Inflammatory macrophage (primary cell): ENCODE measurements at regions not wholly inside any gene's neighbourhood (a gene's known extent, or its start where the extent isn't known, plus 50 kb on each side); places are given as distances from the start of the nearest gene placed in this dataset.
"Not testable (repeated sequence)": the region's sequence is repeated elsewhere in the genome, so short reads cannot be mapped to it uniquely, and the experiment has no call there.

Source experiments
- DNase-seq, 2 donors: peaks; one replicate each; pipeline ENCODE4 v3.0.0-alpha.2; 2020 to 2022

DNA sequence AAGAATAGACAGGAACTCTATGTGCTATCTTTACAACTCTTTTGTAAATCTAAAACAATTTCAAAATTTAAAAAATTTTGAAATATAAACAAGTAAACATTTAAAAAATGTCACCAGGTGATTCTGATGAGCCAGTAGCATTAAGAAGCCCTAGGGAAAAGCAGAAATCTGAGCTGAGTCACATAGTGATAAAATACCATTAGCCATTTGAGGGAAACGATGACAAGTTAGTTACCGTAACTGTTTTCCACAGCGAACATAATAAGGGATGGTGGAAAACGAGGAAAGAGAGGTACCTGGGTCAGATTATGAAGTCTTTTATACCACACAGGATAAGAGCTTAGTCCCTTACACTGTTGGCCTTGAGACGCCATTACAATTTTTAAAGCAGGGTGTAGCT, 55.5 kb downstream of the PRR15 start:
- no peak for DNase-seq

DNA sequence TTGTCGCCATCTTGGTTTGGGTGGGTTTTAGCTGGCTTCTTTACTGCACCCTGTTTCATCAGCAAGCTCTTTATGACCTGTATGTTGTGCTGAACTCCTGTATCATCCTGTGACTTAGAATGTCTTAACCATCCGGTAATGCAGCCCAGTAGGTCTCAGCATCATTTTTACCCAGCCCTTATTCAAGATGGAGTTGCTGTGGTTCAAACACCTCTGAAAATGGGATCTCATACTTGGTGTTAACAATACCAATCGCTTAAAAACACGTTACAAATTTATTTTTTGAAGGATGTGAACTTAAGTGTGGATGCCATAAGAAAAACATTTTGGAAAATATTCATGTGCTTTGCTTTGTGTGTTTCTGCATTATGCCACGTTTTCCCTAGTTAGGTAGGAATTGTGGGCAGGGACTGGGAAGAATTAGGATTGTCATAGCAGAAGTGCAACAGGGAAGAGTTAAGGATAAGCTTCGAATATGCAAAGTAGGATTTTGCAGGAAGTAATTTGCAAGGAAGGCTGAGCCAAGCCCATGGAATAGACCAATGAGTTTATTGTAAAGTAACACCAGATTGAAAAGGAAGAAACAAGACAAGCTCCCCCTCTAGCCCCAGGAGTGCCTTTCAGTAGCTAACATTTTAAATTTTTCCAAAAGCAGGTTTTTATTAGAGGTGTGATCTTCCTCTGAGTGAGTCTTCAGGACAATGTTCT, 56.4 kb downstream of the PRR15 start:
- DNase-seq, result no peak

DNA sequence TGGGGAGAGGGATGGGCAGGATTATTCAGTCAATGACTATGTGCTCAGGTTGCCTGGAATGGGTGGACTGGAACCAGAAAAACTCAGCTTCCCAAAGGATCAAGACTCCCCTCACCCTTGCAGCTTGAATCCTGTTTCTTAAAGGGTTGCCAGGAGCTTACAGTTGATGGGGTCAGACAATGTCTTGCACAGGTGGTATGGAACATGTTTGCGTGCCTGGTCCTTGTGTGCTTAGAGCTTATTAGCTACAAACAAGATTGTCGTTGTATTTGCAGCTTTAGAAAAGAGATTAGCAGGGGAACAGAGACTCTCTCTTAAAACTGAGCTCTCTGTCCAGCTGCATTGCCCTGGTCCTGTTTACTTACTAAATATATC, 56.9 kb downstream of the PRR15 start:
- DNase-seq, result no peak

GRCh38 chr7:29622335-29623265, 59.0 kb downstream of the PRR15 start:
- no peak for DNase-seq

- DNase-seq, result no peak
These were observed 60.3 kb downstream of the PRR15 start for GRCh38 chr7:29623973-29624372.

DNA sequence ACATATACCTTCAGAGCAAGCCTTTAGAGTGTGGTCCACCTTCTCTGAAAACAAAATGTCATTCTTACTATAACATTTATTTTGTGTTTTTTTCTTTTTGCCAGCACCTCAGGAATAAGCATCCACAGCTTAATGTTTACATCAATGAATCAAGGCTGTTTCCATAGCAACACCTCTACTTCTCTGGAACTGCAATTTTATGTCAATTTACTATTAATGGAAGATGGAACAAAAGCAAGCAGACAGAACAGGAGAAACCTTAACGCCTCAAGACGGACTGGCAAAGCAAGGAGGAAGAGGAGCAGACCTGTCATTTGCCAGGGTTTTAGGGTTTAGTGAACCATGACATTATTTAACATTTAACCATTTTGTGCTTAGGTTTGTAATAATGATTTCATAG, 63.1 kb downstream of the PRR15 start:
- no peak for DNase-seq

DNA sequence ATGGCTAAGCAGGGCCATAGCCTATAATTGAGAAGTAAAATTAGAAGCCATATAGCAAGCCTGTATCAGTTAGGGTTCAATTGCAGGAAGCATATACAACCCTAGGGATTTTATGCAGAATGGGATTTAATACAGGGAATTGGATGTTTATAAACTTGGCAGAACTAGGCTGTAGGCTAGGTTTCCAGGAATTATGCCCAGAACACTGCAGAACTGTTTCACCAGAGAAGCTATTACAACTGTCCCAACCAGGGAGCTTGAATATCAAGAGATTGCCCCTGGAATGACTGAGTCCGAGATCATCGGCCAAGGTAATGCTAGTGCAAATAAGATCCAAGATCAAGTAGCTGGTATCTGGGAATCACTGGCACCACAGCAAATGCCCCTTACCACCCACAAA, 64.0 kb downstream of the PRR15 start:
- DNase-seq, result no peak

DNA sequence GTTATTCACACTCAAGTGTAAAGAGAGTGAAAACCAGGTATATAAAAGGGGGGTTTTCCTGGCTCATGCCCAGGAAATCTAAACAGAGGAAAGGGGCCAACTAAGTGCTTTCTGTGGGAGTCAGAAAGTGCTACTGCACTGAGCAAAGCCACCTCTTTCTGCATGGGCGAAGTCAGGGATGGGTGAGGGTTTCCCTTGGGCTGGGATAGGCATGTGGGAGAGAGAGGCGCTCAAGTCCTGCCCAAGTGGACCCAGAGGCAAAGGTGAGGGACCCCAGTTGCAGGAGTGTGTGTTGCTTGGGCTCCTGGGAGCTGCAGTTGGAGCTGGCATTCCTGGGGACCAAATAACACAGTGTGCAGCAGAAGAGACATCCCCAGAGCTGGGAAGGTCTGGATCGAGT, 65.9 kb downstream of the PRR15 start:
- DNase-seq, result no peak

GRCh38 chr7:29635067-29636008, 71.7 kb downstream of the PRR15 start:
- peak; percentile 45 to 48 for DNase-seq

DNA sequence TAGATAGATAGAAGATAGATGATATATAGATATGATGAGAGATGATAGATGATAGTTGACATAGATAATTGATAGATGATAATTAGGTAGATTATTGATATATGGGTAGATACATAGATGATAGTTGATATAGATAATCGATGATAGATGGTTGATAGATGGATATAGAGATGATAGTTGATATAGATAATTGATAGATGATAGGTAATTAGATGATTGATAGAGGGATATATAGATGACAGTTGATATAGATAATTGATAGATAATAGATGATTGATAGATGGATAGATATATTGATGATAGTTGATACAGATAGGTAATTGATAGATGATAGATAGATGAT, 72.3 kb downstream of the PRR15 start:
- no peak for DNase-seq

GRCh38 chr7:29637374-29637773, 73.7 kb downstream of the PRR15 start:
- DNase-seq, result no peak

- DNase-seq, result not testable (repeated sequence)
These were observed 75.2 kb downstream of the PRR15 start for GRCh38 chr7:29638841-29639240.

GRCh38 chr7:29639386-29639785, 75.8 kb downstream of the PRR15 start:
- no peak for DNase-seq

DNA sequence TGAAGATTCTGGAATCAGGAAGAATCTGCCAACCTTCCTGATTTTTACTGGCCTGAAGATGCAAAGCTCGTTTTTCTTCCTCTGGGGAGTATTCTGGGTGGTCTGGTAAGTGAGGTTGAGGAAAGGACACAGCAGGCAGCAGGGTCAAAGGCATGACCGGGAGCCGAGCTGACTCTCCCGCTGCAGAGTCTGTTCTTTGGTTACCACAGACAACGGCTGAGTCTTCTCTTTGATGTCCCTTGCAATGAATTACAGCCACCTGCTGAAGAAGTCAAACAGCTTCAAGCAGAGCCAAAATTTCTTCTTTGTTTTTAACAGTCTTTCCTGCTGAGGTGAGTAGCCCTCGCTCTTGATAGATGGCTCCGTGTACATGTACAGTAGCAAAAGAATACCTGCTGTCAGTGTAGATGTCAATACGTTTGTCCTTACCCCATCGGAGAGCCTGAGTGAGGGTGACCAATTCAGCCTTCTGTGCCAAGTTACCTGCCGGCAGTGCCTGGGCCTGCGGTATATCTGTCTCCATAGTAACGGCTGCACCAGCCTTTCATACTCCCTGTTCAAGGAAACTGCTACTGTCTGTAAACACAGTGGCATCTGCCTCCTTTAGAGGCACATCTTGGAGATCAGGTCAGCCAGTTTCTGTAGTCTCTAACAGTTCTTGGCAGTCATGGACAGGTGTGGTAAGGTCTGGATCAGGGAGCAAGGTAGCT, 76.4 kb downstream of the PRR15 start:
- no peak for DNase-seq

DNA sequence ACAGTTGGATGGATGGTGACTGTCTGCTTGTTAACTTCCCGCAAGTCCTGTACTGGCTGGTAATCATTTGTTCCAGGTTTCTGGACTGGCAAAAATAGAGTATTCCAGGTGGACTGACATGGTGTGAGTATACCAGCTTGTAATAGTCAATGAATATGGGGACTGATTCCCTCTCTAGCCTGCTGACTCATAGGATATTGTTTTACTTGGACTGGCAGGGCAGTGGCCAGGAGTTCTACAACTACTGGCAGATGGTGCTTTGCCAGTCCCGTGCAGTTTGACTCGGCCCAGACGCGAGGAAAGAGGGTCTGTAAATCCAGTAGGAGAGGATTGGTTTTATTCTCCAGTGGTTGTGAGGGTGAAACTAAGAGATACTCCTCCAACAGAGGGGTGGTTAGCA, 78.0 kb downstream of the PRR15 start:
- no peak for DNase-seq

DNA sequence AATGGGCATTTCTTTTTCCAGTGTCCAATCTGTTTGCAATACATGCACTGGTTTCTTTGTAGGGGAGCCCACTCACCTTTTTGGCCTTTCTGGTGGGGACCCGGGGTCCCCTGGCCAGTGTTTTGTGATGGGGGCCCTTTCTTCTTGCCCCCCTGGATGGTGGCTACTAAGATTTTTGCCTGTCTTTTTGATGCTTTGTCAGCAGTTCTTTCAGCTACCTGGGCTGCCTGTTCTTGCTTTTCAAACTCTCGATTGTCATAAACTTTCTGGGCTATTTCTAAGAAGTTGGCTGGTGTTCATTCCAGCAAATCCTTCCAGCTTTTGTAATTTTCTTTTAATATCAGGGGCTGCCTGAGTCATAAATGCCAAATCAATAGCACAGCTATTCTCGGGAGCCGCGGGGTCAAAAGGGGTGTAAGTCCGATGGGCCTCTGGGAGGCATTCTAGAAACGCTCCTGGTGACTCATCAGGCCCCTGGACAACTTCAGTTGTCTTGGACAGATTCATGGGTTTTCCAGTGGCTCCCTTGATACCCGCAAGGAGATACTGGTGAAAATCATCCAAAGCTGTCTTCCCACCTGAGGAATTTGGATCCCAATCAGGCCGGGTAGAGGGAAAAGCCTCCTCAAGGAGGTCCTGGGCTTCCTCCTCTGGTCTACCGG, 79.0 kb downstream of the PRR15 start:
- no peak for DNase-seq

DNA sequence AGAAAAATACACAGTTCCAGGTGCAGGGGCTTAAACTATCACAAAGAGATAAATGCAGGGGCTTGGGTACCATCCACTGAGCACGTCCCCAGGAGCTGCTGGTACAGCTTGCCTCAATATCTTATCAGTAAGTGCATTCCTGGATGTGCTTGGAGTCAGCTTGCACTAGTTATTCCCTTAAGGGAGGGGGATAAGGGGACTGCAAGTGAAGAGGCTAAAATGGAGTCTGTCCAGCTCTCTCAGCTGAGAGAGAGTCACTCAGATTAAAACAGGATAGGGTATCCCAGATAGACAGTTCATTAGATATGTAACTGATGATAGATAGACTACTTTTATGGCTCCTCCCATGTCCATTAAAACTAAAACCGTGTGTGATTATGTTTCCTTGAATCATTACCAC, 82.5 kb downstream of the PRR15 start:
- DNase-seq, result not testable (repeated sequence)

DNA sequence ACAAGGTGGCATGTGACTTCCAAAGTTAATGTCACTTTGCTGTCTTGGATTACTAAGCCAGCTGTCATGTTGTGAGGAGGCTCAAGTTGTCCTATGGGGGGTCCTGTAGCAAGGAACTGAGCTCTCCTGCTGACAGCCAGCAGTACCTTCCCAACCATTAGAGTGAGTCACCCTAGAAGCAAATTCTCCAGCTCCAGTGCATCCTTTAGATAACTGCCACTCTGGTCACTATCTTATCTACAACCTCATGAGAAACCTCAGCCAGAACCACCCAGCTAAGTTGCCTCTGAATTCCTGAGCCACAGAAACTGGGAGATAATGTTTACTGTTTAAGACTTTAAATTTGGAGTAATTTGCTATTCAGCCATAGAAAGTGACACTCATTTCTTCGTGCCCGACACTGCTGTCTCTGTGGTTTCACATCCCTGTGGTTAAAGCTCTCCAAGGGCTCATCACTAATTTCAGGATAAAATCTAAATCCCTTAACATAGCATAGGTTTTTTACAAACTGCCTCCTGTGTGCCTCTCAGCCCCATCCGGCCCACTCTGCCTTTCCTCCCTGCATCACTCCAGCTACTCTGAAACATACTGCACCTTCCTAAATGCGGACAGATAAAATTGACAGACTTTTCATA, 83.5 kb downstream of the PRR15 start:
- no peak for DNase-seq

GRCh38 chr7:29647691-29648210, 84.1 kb downstream of the PRR15 start:
- DNase-seq, result not testable (repeated sequence)

- no peak for DNase-seq
These were observed 85.5 kb downstream of the PRR15 start for GRCh38 chr7:29649028-29649716.
